GM12892 (cell line): ENCODE measurements at regions not wholly inside any gene's neighbourhood (a gene's known extent, or its start where the extent isn't known, plus 50 kb on each side); places are given as distances from the start of the nearest gene placed in this dataset.

Experiments used
- POLR2A ChIP-seq: IDR thresholded peaks from 2 replicates; pipeline ENCODE4 v1.6.1; 2011; ENCODE audit warnings: low read depth, low read length, control low read depth
- POLR2AphosphoS5 ChIP-seq: IDR thresholded peaks from 2 replicates; pipeline ENCODE4 v1.6.1; 2011; ENCODE audit warnings: low read depth, low read length, control low read depth
- TAF1 ChIP-seq: IDR thresholded peaks from 2 replicates; pipeline ENCODE4 v1.6.1; 2011; ENCODE audit warnings: low read depth, mild to moderate bottlenecking, control low read depth, low read length, borderline replicate concordance

GRCh38 chr22:47775686-47776085 is 1013.2 kb downstream of the TBC1D22A start:
- TF ChIP-seq POLR2A (no peak), POLR2AphosphoS5 (no peak), TAF1 (no peak)
